Endodermal cell (in vitro differentiated cells): ENCODE measurements at regions not wholly inside any gene's neighbourhood (a gene's known extent, or its start where the extent isn't known, plus 50 kb on each side); places are given as distances from the start of the nearest gene placed in this dataset.

Experiments
- DNase-seq: peaks from one replicate; pipeline ENCODE4 v3.0.0-alpha.2; 2017
- H3K27ac ChIP-seq: 2 replicates; pipeline ENCODE4 v1.5.1; 2013; ENCODE audit warnings: mild to moderate bottlenecking, low read depth, low read length, moderate library complexity
- H3K27me3 ChIP-seq: 2 replicates; pipeline ENCODE4 v1.6.1; 2013; ENCODE audit warnings: mild to moderate bottlenecking, low read length, moderate library complexity; ENCODE audit not compliant: insufficient read depth, control insufficient read depth, poor library complexity, severe bottlenecking
- H3K36me3 ChIP-seq: 2 replicates; pipeline ENCODE4 v1.7.0; 2013; ENCODE audit warnings: mild to moderate bottlenecking, low read length, moderate library complexity; ENCODE audit not compliant: control insufficient read depth, insufficient read depth
- H3K4me1 ChIP-seq: one replicate; pipeline ENCODE4 v1.7.0; 2013; ENCODE audit warnings: low read length; ENCODE audit not compliant: control insufficient read depth, insufficient read depth
- H3K4me3 ChIP-seq: 2 replicates; pipeline ENCODE4 v1.5.1; 2013; ENCODE audit warnings: mild to moderate bottlenecking, low read length, moderate library complexity
- H3K9ac ChIP-seq: 2 replicates; pipeline ENCODE4 v1.6.1; 2013; ENCODE audit warnings: mild to moderate bottlenecking, low read length, moderate library complexity; ENCODE audit not compliant: poor library complexity, severe bottlenecking; ENCODE audit errors: extremely low read depth
- H3K9me3 ChIP-seq: 2 replicates; pipeline ENCODE4 v1.6.1; 2013; ENCODE audit warnings: mild to moderate bottlenecking, low read length, moderate library complexity; ENCODE audit not compliant: control insufficient read depth
- H3K27ac Mint-ChIP-seq: 2 replicates; pipeline ENCODE4 v1.8.0; 2020; ENCODE audit warnings: mixed read lengths
- H3K27me3 Mint-ChIP-seq: 2 replicates; pipeline ENCODE4 v1.8.0; 2021; ENCODE audit warnings: mild to moderate bottlenecking, mixed read lengths; ENCODE audit not compliant: insufficient read depth
- H3K36me3 Mint-ChIP-seq: 2 replicates; pipeline ENCODE4 v1.8.0; 2020; ENCODE audit warnings: low read depth, mixed read lengths
- H3K4me1 Mint-ChIP-seq: 2 replicates; pipeline ENCODE4 v1.8.0; 2020; ENCODE audit warnings: mixed read lengths
- H3K4me3 Mint-ChIP-seq: 2 replicates; pipeline ENCODE4 v1.8.0; 2020; ENCODE audit warnings: mild to moderate bottlenecking, moderate library complexity, mixed read lengths
- H3K9me3 Mint-ChIP-seq: 2 replicates; pipeline ENCODE4 v1.8.0; 2020; ENCODE audit warnings: mild to moderate bottlenecking, mixed read lengths
- CTCF ChIP-seq: fragments of 200-600 bp; sonication (generic); conservative IDR thresholded peaks from 2 replicates; pipeline ENCODE4 v1.5.0; 2021; ENCODE audit warnings: antibody characterized with exemption, mild to moderate bottlenecking
- WGBS, 2 experiments: methylation state at CpG; one replicate each; pipeline versions ENCODE4 v1.1.5 to v1.1.7; 2013; ENCODE audit warnings: missing lambda C conversion rate in 2 of 2, mixed read lengths in 1 of 2; ENCODE audit not compliant: insufficient coverage in 1 of 2, insufficient read length in 1 of 2; 5-methylcytosine and 5-hydroxymethylcytosine counted together

GRCh38 chr3:34439796-34440195, 641.4 kb downstream of the PDCD6IP start:
- peaks cover 16% of the 10 kb centered on the region for H3K9me3 Mint-ChIP-seq
- H3K4me1 Mint-ChIP-seq: no peaks in the 10 kb centered on the region
- no peak for TF ChIP-seq CTCF
- Histone ChIP-seq H3K27me3 (no peaks in the 10 kb centered on the region), H3K4me3 (no peak overlapping the region), H3K9me3 (peaks cover 9% of the 10 kb centered on the region), H3K9ac (no peak overlapping the region), H3K36me3 (no peaks in the 10 kb centered on the region), H3K27ac (no peak overlapping the region), H3K4me1 (no peaks in the 10 kb centered on the region)
- WGBS, 2 experiments: 86 to 94% methylated on average over 2 of the region's 2 CpGs
- H3K4me3 Mint-ChIP-seq: no peak overlapping the region
- peaks cover 2% of the 10 kb centered on the region for H3K36me3 Mint-ChIP-seq
- no peak for DNase-seq
- H3K27ac Mint-ChIP-seq: no peak overlapping the region
- H3K27me3 Mint-ChIP-seq: no peaks in the 10 kb centered on the region

- no peak overlapping the region for H3K27ac Mint-ChIP-seq
- H3K4me3 ChIP-seq: peak overlapping the region; percentile 43
- peaks cover 13% of the 10 kb centered on the region for H3K9me3 ChIP-seq
- no peak overlapping the region for H3K4me3 Mint-ChIP-seq
- H3K27me3 ChIP-seq: no peaks in the 10 kb centered on the region
- H3K9ac ChIP-seq: no peak overlapping the region
- peaks cover 2% of the 10 kb centered on the region for H3K4me1 Mint-ChIP-seq
- H3K36me3 ChIP-seq: no peaks in the 10 kb centered on the region
- H3K36me3 Mint-ChIP-seq: peaks cover 2% of the 10 kb centered on the region
- H3K27ac ChIP-seq: no peak overlapping the region
- no peaks in the 10 kb centered on the region for H3K4me1 ChIP-seq
- H3K27me3 Mint-ChIP-seq: no peaks in the 10 kb centered on the region
- no peak for DNase-seq
- peaks cover 30% of the 10 kb centered on the region for H3K9me3 Mint-ChIP-seq
- no peak for TF ChIP-seq CTCF
These were observed 645.7 kb downstream of the PDCD6IP start for GRCh38 chr3:34444137-34444536.

GRCh38 chr3:34449305-34449704, 650.9 kb downstream of the PDCD6IP start:
- WGBS, 2 experiments: 79 to 93% methylated on average over 2 to 3 of the region's 3 CpGs
- H3K27ac ChIP-seq: no peak overlapping the region

More at GRCh38 chr3:34449305-34449704, 650.9 kb downstream of the PDCD6IP start:
- Mint-ChIP-seq H3K9me3 (peaks cover 23% of the 10 kb centered on the region), H3K4me3 (no peak overlapping the region), H3K27ac (no peak overlapping the region), H3K36me3 (no peaks in the 10 kb centered on the region), H3K27me3 (no peaks in the 10 kb centered on the region), H3K4me1 (peaks cover 2% of the 10 kb centered on the region)
- peaks cover 16% of the 10 kb centered on the region for H3K9me3 ChIP-seq
- no peak overlapping the region for H3K9ac ChIP-seq
- DNase-seq: no peak
- no peak for TF ChIP-seq CTCF
- H3K36me3 ChIP-seq: no peaks in the 10 kb centered on the region
- no peaks in the 10 kb centered on the region for H3K4me1 ChIP-seq
- no peaks in the 10 kb centered on the region for H3K27me3 ChIP-seq
- no peak overlapping the region for H3K4me3 ChIP-seq
